Epithelial cell of esophagus (primary cell): ENCODE measurements at regions not wholly inside any gene's neighbourhood (a gene's known extent, or its start where the extent isn't known, plus 50 kb on each side); places are given as distances from the start of the nearest gene placed in this dataset.
"Not testable (repeated sequence)": the region's sequence is repeated elsewhere in the genome, so short reads cannot be mapped to it uniquely, and the experiment has no call there.

ENCODE experiments used
- DNase-seq: peaks from one replicate; pipeline ENCODE4 v3.0.0; 2010; ENCODE audit warnings: low read depth
- H3K4me3 ChIP-seq: 2 replicates; pipeline ENCODE4 v1.5.1; 2011; ENCODE audit warnings: mild to moderate bottlenecking, low read length, control low read depth

GRCh38 chr1:146883190-146883589 lies 54.9 kb upstream of the NBPF12 start:
- not testable (repeated sequence) for H3K4me3 ChIP-seq
- DNase-seq = peak; percentile 28

DNA sequence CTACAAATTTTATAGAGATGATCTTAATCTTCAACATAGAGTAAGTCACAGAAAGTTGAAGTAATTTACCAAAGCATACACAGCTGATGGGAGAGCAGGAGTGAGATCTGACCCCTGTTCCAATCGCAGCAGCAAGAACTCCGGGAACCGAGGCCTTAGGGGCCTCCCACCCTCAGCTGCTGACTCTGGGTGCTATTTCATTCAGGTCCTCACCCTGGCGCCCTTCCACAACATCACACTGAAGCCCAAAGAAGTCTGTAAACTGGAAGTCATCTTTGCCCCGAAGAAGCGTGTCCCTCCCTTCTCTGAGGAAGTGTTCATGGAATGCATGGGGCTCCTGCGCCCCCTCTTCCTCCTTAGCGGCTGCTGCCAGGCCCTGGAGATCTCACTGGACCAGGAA lies 57.0 kb upstream of the NBPF12 start:
- DNase-seq, H3K4me3 ChIP-seq: not testable (repeated sequence)

- DNase-seq, H3K4me3 ChIP-seq: not testable (repeated sequence)
Observed at GRCh38 chr1:146863799-146864319, 74.3 kb upstream of the NBPF12 start.

DNA sequence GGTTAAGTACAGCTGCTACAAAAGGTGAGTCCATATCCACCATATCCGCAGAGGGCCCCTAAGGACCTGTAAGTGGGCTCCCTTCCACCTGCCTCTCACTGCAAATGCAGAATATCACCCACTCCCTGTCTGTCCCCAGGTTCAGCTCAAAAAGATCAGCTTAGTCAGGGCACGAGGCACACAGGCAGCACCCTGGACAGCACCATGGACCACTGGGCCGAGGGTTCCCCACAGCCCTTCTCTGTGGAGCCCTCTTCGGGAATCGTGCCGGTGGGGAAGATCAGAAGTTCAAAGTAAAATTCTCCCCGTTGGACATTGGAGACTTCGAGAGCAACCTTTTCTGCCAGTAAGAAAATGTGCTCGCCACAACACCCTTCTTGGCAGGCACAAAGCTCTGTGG lies 85.0 kb upstream of the NBPF12 start:
- not testable (repeated sequence) for DNase-seq, H3K4me3 ChIP-seq

GRCh38 chr1:146850352-146850889 lies 87.7 kb upstream of the NBPF12 start:
- DNase-seq, H3K4me3 ChIP-seq: not testable (repeated sequence)

GRCh38 chr1:146838725-146839124 lies 99.4 kb upstream of the NBPF12 start:
- H3K4me3 ChIP-seq, DNase-seq: not testable (repeated sequence)

- DNase-seq, H3K4me3 ChIP-seq: not testable (repeated sequence)
Observed at GRCh38 chr1:146826957-146827356, 111.2 kb upstream of the NBPF12 start.

- not testable (repeated sequence) for H3K4me3 ChIP-seq, DNase-seq
Observed at GRCh38 chr1:146794236-146794635, 143.9 kb upstream of the NBPF12 start.

- DNase-seq = not testable (repeated sequence)
Observed at GRCh38 chr1:146792725-146793124, 145.4 kb upstream of the NBPF12 start.

GRCh38 chr1:146784212-146784940 lies 153.7 kb upstream of the NBPF12 start:
- not testable (repeated sequence) for DNase-seq

More at GRCh38 chr1:146792725-146793124, 145.4 kb upstream of the NBPF12 start:
- H3K4me3 ChIP-seq = not testable (repeated sequence)

GRCh38 chr1:146781235-146781634 lies 156.9 kb upstream of the NBPF12 start:
- DNase-seq, H3K4me3 ChIP-seq: not testable (repeated sequence)

More at GRCh38 chr1:146784212-146784940, 153.7 kb upstream of the NBPF12 start:
- not testable (repeated sequence) for H3K4me3 ChIP-seq

- peak; percentile 0 for DNase-seq
- not testable (repeated sequence) for H3K4me3 ChIP-seq
Observed at GRCh38 chr1:146777826-146778602, 160.1 kb upstream of the NBPF12 start.

DNA sequence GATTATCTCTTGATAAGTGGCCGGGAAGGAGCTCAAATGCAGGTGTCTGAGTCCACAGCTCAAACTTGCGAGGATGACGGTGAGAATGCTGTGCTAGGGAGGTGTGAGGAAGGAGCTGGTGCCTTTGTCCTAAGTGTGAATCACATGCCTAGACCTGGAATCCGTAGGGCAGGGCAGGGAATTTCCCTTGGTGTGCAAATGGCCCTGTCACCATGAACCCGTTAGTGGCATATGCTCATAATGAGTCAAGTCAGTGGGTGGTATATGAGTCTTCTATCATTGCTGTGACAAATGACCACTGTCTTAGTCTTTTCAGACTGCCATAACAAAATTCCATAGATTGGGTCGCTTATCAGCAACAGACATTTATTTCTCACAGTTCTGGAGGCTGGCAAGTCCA lies 163.1 kb upstream of the NBPF12 start:
- not testable (repeated sequence) for DNase-seq, H3K4me3 ChIP-seq

DNA sequence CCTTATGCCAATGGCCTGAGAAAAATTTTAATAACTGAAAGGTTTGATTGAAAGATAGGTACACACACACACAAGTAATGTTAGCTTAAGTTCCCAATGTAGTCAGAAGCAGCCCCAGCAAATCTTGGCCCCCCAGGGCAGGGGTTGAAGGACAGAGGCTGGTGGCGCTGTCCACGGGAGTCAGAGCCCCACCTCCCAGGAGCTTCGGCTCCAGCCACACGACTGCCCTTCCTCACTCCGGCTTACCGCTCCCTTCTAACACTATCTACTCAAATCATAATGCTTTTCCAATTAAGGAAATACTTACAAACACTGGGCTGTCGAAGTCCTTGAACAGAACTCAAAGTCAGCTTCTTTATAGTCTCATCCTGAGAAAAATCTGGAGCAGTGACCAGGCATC lies 163.9 kb upstream of the NBPF12 start:
- H3K4me3 ChIP-seq, DNase-seq: not testable (repeated sequence)

GRCh38 chr1:146771409-146771808 lies 166.7 kb upstream of the NBPF12 start:
- not testable (repeated sequence) for H3K4me3 ChIP-seq, DNase-seq

- H3K4me3 ChIP-seq, DNase-seq: not testable (repeated sequence)
Observed at GRCh38 chr1:146770998-146771397, 167.1 kb upstream of the NBPF12 start.

- DNase-seq, H3K4me3 ChIP-seq: not testable (repeated sequence)
Observed at GRCh38 chr1:146763234-146763633, 174.9 kb upstream of the NBPF12 start.

DNA sequence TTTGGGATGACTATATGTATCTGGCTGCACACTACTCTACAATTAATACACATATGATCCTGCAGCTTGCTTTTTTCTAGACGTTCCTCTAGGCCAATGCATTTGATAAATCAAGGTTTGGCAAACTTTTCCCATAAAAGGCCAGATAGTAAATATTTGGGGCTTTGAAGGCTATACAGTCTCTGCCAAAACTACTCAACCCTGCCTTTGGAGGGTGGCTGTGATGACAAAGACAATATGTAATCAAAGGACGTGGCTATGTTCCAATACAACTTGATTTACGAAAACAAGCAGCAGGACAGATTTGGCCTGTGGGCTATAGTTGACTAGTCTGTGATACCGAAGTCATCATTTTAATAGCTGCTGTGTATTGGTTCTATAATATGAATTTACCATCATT lies 181.3 kb upstream of the NBPF12 start:
- H3K4me3 ChIP-seq, DNase-seq: not testable (repeated sequence)

- not testable (repeated sequence) for H3K4me3 ChIP-seq, DNase-seq
Observed at GRCh38 chr1:146748686-146749085, 189.4 kb upstream of the NBPF12 start.
